ENCODE measurements at regions not wholly inside any gene's neighbourhood (a gene's known extent, or its start where the extent isn't known, plus 50 kb on each side); places are given as distances from the start of the nearest gene placed in this dataset.

GRCh38 chr2:88856409-88857135, 165.1 kb downstream of the RPIA start:
- no peaks in the 10 kb centered on the region for H3K27me3 ChIP-seq (ENCODE audit: control insufficient read depth, insufficient read depth, low read length)
- no peak overlapping the region for H3K27ac ChIP-seq (ENCODE audit: low read depth, low read length)
- no peaks in the 10 kb centered on the region; the same call in 1 of the 2 replicates for H3K9me3 ChIP-seq (ENCODE audit: control insufficient read depth, insufficient read depth, low read length)
- no peak for DNase-seq (ENCODE audit: low read depth, low spot score)
- TF ChIP-seq CTCF (IDR thresholded peaks at IDR 0.05; ENCODE audit: low read depth, low read length), result no peak
- ChIA-PET POLR2A (no interaction called here), CTCF (interaction anchor here (0.7 to 1.6 kb wide), 3 partner anchors 17 to 24 kb away, joined by 3 to 5 read pairs (median 3); no protein-coding TSS in a partner anchor)
- H3K4me3 ChIP-seq (ENCODE audit: low read depth, low read length), result no peak overlapping the region

GRCh38 chr2:88857274-88857741, 165.8 kb downstream of the RPIA start:
- DNase-seq (ENCODE audit: low read depth, low spot score), result no peak
- TF ChIP-seq CTCF (IDR thresholded peaks at IDR 0.05; ENCODE audit: low read depth, low read length), result no peak
- H3K9me3 ChIP-seq (ENCODE audit: control insufficient read depth, insufficient read depth, low read length), result no peaks in the 10 kb centered on the region; the same call in 1 of the 2 replicates
- no peaks in the 10 kb centered on the region for H3K27me3 ChIP-seq (ENCODE audit: control insufficient read depth, insufficient read depth, low read length)
- no peak overlapping the region for H3K27ac ChIP-seq (ENCODE audit: low read depth, low read length)
- ChIA-PET CTCF (interaction anchor here (7.8 kb wide), 1 partner anchor 22 kb away, joined by 50 read pairs; no protein-coding TSS in a partner anchor), POLR2A (no interaction called here)
- no peak overlapping the region for H3K4me3 ChIP-seq (ENCODE audit: low read depth, low read length)

- no peak for DNase-seq (ENCODE audit: low read depth, low spot score)
- Histone ChIP-seq H3K4me3 (ENCODE audit: low read depth, low read length) (no peak overlapping the region), H3K27me3 (ENCODE audit: control insufficient read depth, insufficient read depth, low read length) (no peaks in the 10 kb centered on the region), H3K9me3 (ENCODE audit: control insufficient read depth, insufficient read depth, low read length) (no peaks in the 10 kb centered on the region; the same call in 1 of the 2 replicates), H3K27ac (ENCODE audit: low read depth, low read length) (no peak overlapping the region)
- no peak for TF ChIP-seq CTCF (IDR thresholded peaks at IDR 0.05; ENCODE audit: low read depth, low read length)
- ChIA-PET CTCF (interaction anchor here (1.0 to 7.8 kb wide), 4 partner anchors 16 to 26 kb away, joined by 3 to 50 read pairs (median 5); no protein-coding TSS in a partner anchor), POLR2A (no interaction called here)
Observed at GRCh38 chr2:88857951-88858411, 166.5 kb downstream of the RPIA start.

- Histone ChIP-seq H3K9me3 (ENCODE audit: control insufficient read depth, insufficient read depth, low read length) (no peaks in the 10 kb centered on the region; the same call in 1 of the 2 replicates), H3K4me3 (ENCODE audit: low read depth, low read length) (no peak overlapping the region), H3K27me3 (ENCODE audit: control insufficient read depth, insufficient read depth, low read length) (no peaks in the 10 kb centered on the region), H3K27ac (ENCODE audit: low read depth, low read length) (no peak overlapping the region)
- CTCF ChIA-PET, result interaction anchor here (1.3 to 7.8 kb wide), 4 partner anchors 14 to 60 kb away, joined by 3 to 50 read pairs (median 6); no protein-coding TSS in a partner anchor
- DNase-seq (ENCODE audit: low read depth, low spot score), result no peak
- POLR2A ChIA-PET, result no interaction called here
- TF ChIP-seq CTCF (IDR thresholded peaks at IDR 0.05; ENCODE audit: low read depth, low read length), result no peak
Observed at GRCh38 chr2:88859461-88859860, 168.0 kb downstream of the RPIA start.

Measured in AG04450 (cell line).